ENCODE measurements at regions not wholly inside any gene's neighbourhood (a gene's known extent, or its start where the extent isn't known, plus 50 kb on each side); places are given as distances from the start of the nearest gene placed in this dataset.

- TF ChIP-seq MAZ (IDR thresholded peaks at IDR 0.05; ENCODE audit: borderline replicate concordance, low read depth, low read length) = no peak
- TF ChIP-seq CEBPB (IDR thresholded peaks at IDR 0.05; ENCODE audit: low read depth, low read length) = no peak
- no peak for TF ChIP-seq CTCF (conservative IDR thresholded peaks at IDR 0.05; ENCODE audit: low read depth, low read length)
- TF ChIP-seq USF2 (IDR thresholded peaks at IDR 0.05; ENCODE audit: low read depth, low read length) = no peak
These were observed 1085.5 kb downstream of the SORCS1 start for GRCh38 chr10:106078895-106079576.
